ENCODE measurements at regions not wholly inside any gene's neighbourhood (a gene's known extent, or its start where the extent isn't known, plus 50 kb on each side); places are given as distances from the start of the nearest gene placed in this dataset.

GRCh38 chr5:86407711-86408110 is 210.0 kb upstream of the COX7C start:
- WGBS (ENCODE audit: low lambda C conversion rate), result 52% methylated on average over 2 of the region's 2 CpGs
- FAIRE-seq, result no peak
- no TSS peak for BruUV-seq (replicated peaks)
- H3K27me3 ChIP-seq (ENCODE audit: control insufficient read depth in 1 of 2, insufficient read depth in 2 of 2, low read length in 2 of 2), result no peaks in the 10 kb centered on the region
- H3K36me3 ChIP-seq (replicated peaks in 1 of 2; ENCODE audit: control insufficient read depth in 1 of 2, insufficient read depth in 2 of 2, low read length in 2 of 2), result no peaks in the 10 kb centered on the region
- no peaks in the 10 kb centered on the region for H4K20me1 ChIP-seq (ENCODE audit: insufficient read depth, low read length)
- ChIA-PET POLR2A (no interaction called here), CTCF (ENCODE audit: low intra/inter-chr PET ratio, low total read pairs) (no interaction called here)
- TF ChIP-seq HNF4G (IDR thresholded peaks at IDR 0.05; ENCODE audit: borderline replicate concordance, low read depth, low read length) (no peak), HNF4G (CRISPR knock-in tag; IDR thresholded peaks at IDR 0.05; ENCODE audit: borderline replicate concordance, low read depth) (no peak), ZNF670 (CRISPR knock-in tag; IDR thresholded peaks at IDR 0.05; ENCODE audit: borderline replicate concordance) (no peak), SP4 (CRISPR knock-in tag; IDR thresholded peaks at IDR 0.05) (no peak), ZNF232 (CRISPR knock-in tag; IDR thresholded peaks at IDR 0.05; ENCODE audit: borderline replicate concordance) (no peak), REXO4 (CRISPR knock-in tag; IDR thresholded peaks at IDR 0.05; ENCODE audit: borderline replicate concordance) (no peak), DNMT1 (CRISPR knock-in tag; IDR thresholded peaks at IDR 0.05) (no peak), ZNF460 (CRISPR knock-in tag; IDR thresholded peaks at IDR 0.05; ENCODE audit: borderline replicate concordance) (no peak), ELF4 (CRISPR knock-in tag; IDR thresholded peaks at IDR 0.05; ENCODE audit: borderline replicate concordance) (no peak), ZNF75D (CRISPR knock-in tag; IDR thresholded peaks at IDR 0.05; ENCODE audit: borderline replicate concordance) (no peak)
- DNase-seq (ENCODE audit: low spot score), result no peak
- H3K4me1 ChIP-seq (ENCODE audit: insufficient read depth, low read length), result no peaks in the 10 kb centered on the region
- no peak overlapping the region for H3K4me3 ChIP-seq (replicated peaks in 1 of 3; ENCODE audit: insufficient read depth in 1 of 3, low read depth in 2 of 3, low read length in 3 of 3)
- ATAC-seq, result no peak
- in situ Hi-C loops (cut with HindIII; ENCODE audit: extremely low pct_ligation_motif_present, low pct_unique_long_range_greater_than_20kb) (no loop called here), intact Hi-C loops (cut with micrococcal nuclease; ENCODE audit: unreplicated experiment) (no loop called here)
- no peaks in the 10 kb centered on the region for H3K79me2 ChIP-seq (ENCODE audit: insufficient read depth, low read length)
- no peak overlapping the region for H2AFZ ChIP-seq (ENCODE audit: low read length)
- H3K9ac ChIP-seq (ENCODE audit: insufficient read depth, low read depth, low read length), result no peak overlapping the region
- H3K4me2 ChIP-seq (ENCODE audit: low read depth, low read length), result no peak overlapping the region
- no peak overlapping the region for H3K27ac ChIP-seq (ENCODE audit: extremely low read length, insufficient read depth, low read length)
- H3K9me3 ChIP-seq (ENCODE audit: low read length), result no peaks in the 10 kb centered on the region

- H2AFZ ChIP-seq (ENCODE audit: low read length), result no peak overlapping the region
- BruUV-seq (replicated peaks), result no TSS peak
- CTCF ChIA-PET (ENCODE audit: low intra/inter-chr PET ratio, low total read pairs), result no interaction called here
- no peaks in the 10 kb centered on the region; a peak in 1 of 5 replicates for H3K27me3 ChIP-seq (ENCODE audit: control insufficient read depth in 1 of 2, insufficient read depth in 2 of 2, low read length in 2 of 2)
- no peak overlapping the region for H3K4me2 ChIP-seq (ENCODE audit: low read depth, low read length)
- ATAC-seq (no peak), FAIRE-seq (no peak), DNase-seq (ENCODE audit: low spot score) (no peak)
- no peaks in the 10 kb centered on the region for H3K4me1 ChIP-seq (ENCODE audit: insufficient read depth, low read length)
- POLR2A ChIA-PET, result no interaction called here
- no peaks in the 10 kb centered on the region for H3K79me2 ChIP-seq (ENCODE audit: insufficient read depth, low read length)
- no peak overlapping the region for H3K27ac ChIP-seq (ENCODE audit: extremely low read length, insufficient read depth, low read length)
- no peaks in the 10 kb centered on the region for H4K20me1 ChIP-seq (ENCODE audit: insufficient read depth, low read length)
- H3K9ac ChIP-seq (ENCODE audit: insufficient read depth, low read depth, low read length), result no peak overlapping the region
- 8% methylated on average over 1 of the region's 1 CpG for WGBS (ENCODE audit: low lambda C conversion rate)
- H3K36me3 ChIP-seq (replicated peaks in 1 of 2; ENCODE audit: control insufficient read depth in 1 of 2, insufficient read depth in 2 of 2, low read length in 2 of 2), result no peaks in the 10 kb centered on the region
- H3K9me3 ChIP-seq (ENCODE audit: low read length), result no peaks in the 10 kb centered on the region
- intact Hi-C loops (cut with micrococcal nuclease; ENCODE audit: unreplicated experiment), result no loop called here
- in situ Hi-C loops (cut with HindIII; ENCODE audit: extremely low pct_ligation_motif_present, low pct_unique_long_range_greater_than_20kb), result no loop called here
- no peak overlapping the region for H3K4me3 ChIP-seq (replicated peaks in 1 of 3; ENCODE audit: insufficient read depth in 1 of 3, low read depth in 2 of 3, low read length in 3 of 3)
- TF ChIP-seq SMAD1 (CRISPR knock-in tag; IDR thresholded peaks at IDR 0.05; ENCODE audit: borderline replicate concordance, low read depth) (no peak), XBP1 (CRISPR knock-in tag; IDR thresholded peaks at IDR 0.05) (no peak), KAT8 (CRISPR knock-in tag; IDR thresholded peaks at IDR 0.05) (no peak), ZNF510 (CRISPR knock-in tag; IDR thresholded peaks at IDR 0.05; ENCODE audit: low read depth) (no peak), ZNF775 (CRISPR knock-in tag; IDR thresholded peaks at IDR 0.05; ENCODE audit: borderline replicate concordance) (no peak), ELK4 (CRISPR knock-in tag; IDR thresholded peaks at IDR 0.05; ENCODE audit: borderline replicate concordance) (no peak)
- TF ChIP-seq, protein P1, sequence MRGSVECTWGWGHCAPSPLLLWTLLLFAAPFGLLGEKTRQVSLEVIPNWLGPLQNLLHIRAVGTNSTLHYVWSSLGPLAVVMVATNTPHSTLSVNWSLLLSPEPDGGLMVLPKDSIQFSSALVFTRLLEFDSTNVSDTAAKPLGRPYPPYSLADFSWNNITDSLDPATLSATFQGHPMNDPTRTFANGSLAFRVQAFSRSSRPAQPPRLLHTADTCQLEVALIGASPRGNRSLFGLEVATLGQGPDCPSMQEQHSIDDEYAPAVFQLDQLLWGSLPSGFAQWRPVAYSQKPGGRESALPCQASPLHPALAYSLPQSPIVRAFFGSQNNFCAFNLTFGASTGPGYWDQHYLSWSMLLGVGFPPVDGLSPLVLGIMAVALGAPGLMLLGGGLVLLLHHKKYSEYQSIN (CRISPR knock-in tag; IDR thresholded peaks at IDR 0.05; ENCODE audit: borderline replicate concordance), result no peak
Measured at GRCh38 chr5:86411596-86411995, 206.1 kb upstream of the COX7C start.

Measured in HepG2 (cell line).